ENCODE measurements at regions not wholly inside any gene's neighbourhood (a gene's known extent, or its start where the extent isn't known, plus 50 kb on each side); places are given as distances from the start of the nearest gene placed in this dataset.

DNA sequence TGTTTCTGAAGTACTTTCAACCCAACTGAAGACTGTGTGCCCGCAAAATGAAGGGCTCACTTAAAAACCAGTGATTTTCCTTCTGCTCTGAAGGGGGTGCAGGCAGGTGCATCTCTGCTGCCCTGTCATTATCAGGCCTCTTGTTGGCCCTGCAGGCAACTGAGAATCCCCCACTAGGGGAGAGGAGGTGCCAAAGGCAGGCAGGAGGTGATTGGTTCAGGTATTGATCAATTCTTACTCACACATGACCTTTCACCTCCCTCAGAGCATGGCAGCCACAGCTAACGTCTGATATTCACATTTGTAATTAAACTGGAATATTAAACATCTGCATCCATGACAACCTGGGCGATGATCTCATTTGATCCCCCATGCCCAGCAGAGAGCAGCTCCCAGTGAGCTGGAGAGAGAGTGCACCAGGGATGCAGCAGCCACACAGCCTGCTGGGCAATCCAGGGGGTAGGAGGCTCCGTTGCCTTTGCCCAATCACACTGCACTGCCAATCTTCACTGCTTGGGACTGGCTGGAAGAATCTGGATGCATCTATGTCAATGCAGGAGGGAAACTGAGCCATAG lies 267.9 kb upstream of the TSHZ3 start:
- DNase-seq (no peak), ATAC-seq (no peak)
- intact Hi-C loops (cut with micrococcal nuclease) = no loop called here

GRCh38 chr19:31625056-31625455 lies 275.8 kb upstream of the TSHZ3 start:
- no peak for DNase-seq
- ATAC-seq = no peak
- intact Hi-C loops (cut with micrococcal nuclease) = no loop called here

GRCh38 chr19:31625575-31625974 lies 276.3 kb upstream of the TSHZ3 start:
- intact Hi-C loops (cut with micrococcal nuclease) = no loop called here
- DNase-seq (no peak), ATAC-seq (no peak)

DNA sequence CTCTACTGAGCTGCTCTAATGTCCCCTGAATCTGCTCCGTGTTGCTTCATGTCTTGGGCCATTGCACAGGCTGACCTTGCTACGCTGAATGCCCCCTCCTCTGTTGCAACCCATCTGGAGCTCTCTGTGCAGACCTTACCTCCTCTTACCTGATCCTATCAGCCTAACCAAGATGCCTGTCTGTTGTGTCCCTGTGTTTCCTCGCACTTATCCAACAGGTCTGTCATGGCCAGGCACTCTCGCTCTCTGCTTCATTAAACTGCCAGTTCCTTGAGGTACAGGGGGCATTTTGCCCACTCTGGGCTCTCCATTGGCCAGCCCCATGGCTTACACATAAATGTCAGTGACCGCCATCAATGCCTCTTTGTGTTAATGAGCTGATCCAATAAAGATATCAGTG lies 277.7 kb upstream of the TSHZ3 start:
- DNase-seq (no peak), ATAC-seq (no peak)
- intact Hi-C loops (cut with micrococcal nuclease) = no loop called here

DNA sequence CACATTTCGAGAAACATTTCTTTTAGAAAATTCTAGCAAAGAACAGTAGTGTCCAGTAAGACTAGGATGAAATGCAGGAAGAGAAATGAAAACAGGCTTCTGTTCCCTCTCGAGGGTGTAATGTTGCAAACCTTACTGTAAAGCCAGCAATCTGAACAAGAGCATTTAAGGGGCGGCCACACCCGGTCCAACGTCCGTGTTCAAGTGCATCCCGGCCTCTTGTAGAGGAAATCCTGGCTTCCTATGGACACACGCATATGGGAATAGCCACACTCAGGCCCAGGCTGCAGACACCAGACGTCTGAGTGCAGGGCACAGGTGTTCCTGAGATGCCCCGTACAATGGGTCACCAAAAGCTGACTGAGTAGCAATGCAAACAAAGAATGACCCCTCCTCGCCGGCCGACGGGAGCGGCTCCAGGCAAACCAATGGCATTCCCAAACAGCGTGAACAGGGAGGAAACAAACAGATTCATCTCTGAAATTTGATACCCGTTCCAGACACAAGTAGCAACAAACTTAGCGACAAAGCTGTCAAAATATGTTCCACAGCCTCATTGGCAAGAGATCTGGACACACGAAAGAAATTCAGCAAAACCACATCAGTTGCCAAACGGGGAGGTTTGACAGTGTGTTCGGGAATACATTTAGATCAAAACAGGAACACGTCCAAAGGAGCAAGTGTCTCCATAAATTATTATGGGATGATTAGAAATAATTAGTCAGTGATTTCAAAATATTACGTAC lies 278.6 kb upstream of the TSHZ3 start:
- intact Hi-C loops (cut with micrococcal nuclease) = no loop called here
- ATAC-seq (no peak), DNase-seq (no peak)

DNA sequence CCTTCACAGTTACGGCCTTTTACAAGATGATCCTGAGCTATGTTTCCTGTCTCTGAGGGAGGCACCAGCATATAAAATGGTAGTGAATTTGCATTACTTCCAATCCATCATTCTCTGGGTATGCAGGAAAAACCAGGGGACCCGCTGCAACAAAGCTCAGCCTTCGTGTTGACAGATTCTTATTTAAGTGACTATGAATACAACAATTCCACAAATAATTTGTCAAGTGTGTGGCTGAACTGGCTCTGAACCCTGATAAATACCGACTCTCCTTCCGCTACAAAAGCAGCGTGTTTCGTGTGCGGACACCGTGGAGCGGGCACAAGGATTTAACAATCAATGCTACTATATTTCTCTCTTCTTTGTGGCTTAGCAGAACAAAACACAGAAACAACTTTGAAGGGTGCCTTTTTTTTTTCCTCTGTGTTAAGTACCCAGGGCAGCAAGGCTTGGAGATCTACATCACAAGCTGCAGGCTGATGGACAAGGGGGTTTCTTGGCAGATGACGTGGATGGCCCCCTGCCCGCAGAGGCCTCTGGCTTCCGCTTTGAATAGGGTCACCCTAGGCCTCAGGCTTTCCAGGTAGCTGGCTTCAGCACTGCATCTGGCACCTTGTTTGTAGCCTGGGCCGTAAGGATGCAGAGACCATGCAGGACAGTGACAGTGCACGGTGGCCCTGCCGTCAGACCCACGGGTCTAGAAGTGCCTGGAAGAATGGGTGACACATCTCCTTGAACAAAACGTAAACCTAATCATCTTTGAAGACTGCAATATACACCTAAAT lies 280.5 kb upstream of the TSHZ3 start:
- no peak for DNase-seq
- ATAC-seq = no peak
- intact Hi-C loops (cut with micrococcal nuclease) = no loop called here

GRCh38 chr19:31633014-31633413 lies 283.8 kb upstream of the TSHZ3 start:
- intact Hi-C loops (cut with micrococcal nuclease) = no loop called here
- DNase-seq (no peak), ATAC-seq (no peak)

GRCh38 chr19:31639306-31639705 lies 290.1 kb upstream of the TSHZ3 start:
- intact Hi-C loops (cut with micrococcal nuclease) = no loop called here
- no peak for ATAC-seq
- DNase-seq = no peak

DNA sequence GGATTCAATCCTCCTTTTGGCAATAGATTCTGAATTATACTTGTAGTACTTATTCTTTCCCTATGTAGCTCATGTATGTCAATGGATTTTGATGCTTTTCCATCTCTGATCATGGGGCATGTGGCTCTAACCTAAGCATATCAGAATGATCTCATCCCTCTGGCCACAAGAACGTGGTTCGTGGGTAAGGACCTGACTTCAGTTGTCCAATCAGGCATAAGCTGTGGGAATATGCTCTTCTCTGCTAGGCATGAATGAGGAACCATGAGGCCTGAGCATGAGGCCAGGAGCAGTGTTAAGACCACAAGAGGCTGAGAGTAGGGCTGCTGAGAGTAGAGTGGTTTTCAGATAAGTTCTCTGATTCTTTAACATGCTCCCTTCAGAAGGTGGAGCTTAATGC lies 292.4 kb upstream of the TSHZ3 start:
- ATAC-seq (no peak), DNase-seq (no peak)
- intact Hi-C loops (cut with micrococcal nuclease) = no loop called here

DNA sequence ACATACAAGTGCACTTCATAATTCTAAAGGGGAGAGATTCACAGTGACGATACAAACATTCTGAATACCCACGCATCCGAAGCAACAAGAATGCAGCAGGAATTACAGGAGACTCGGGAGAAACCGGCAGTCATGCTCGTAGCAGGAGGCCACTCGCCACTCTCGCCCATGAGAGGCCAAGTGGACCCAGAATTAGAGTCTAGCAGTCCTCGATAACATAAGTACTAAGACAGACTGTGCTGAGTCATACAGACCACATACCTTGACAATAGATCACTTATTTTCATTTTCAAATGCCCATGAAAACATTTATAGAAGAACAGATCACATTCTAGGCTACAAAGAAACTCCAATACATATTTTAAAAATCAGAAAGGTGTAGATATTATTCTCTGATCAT lies 299.1 kb upstream of the TSHZ3 start:
- no peak for ATAC-seq
- intact Hi-C loops (cut with micrococcal nuclease) = no loop called here
- no peak for DNase-seq

GRCh38 chr19:31656507-31656906 lies 307.3 kb upstream of the TSHZ3 start:
- ATAC-seq = no peak
- no peak for DNase-seq
- intact Hi-C loops (cut with micrococcal nuclease) = no loop called here

GRCh38 chr19:31658993-31659896 lies 310.0 kb upstream of the TSHZ3 start:
- intact Hi-C loops (cut with micrococcal nuclease) = no loop called here
- ATAC-seq = no peak
- no peak for DNase-seq

DNA sequence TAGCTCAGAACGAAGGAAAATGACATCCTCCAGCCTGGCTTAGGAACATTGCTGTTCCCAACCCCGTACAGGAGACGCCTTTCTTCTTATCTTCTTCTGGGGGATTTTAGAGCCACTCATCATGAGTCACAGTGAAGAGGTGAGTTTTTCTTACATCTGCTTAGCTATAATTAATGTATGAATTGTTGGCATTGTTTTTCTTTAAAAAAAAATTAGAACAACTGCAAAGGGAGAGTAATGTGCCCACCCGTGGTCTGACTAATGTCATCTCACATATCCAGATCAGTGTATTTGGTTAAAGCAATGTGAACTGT lies 310.6 kb upstream of the TSHZ3 start:
- DNase-seq = no peak
- no peak for ATAC-seq
- intact Hi-C loops (cut with micrococcal nuclease) = no loop called here

DNA sequence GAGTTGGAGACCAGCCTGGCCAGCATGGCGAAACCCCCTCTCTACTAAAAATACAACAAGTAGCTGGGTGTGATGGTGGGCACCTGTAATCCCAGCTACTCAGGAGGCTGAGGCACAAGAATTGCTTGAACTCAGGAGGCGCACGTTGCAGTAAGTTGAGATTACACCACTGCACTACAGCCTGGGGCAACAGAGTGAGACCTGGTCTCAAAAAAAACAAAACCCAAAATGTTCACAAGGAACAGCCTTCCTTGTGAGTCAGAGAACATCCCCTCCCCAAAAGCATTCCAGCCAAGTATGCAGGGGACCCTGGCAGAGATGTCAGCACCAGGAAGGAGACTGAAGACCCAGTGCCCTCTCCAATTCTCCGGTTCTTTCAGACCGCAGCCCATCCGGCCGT lies 314.9 kb upstream of the TSHZ3 start:
- DNase-seq = no peak
- intact Hi-C loops (cut with micrococcal nuclease) = no loop called here
- ATAC-seq = no peak

GRCh38 chr19:31664997-31665396 lies 315.8 kb upstream of the TSHZ3 start:
- ATAC-seq (no peak), DNase-seq (no peak)
- intact Hi-C loops (cut with micrococcal nuclease) = no loop called here

- DNase-seq (no peak), ATAC-seq (no peak)
- intact Hi-C loops (cut with micrococcal nuclease) = no loop called here
Observed at GRCh38 chr19:31666126-31666525, 316.9 kb upstream of the TSHZ3 start.

DNA sequence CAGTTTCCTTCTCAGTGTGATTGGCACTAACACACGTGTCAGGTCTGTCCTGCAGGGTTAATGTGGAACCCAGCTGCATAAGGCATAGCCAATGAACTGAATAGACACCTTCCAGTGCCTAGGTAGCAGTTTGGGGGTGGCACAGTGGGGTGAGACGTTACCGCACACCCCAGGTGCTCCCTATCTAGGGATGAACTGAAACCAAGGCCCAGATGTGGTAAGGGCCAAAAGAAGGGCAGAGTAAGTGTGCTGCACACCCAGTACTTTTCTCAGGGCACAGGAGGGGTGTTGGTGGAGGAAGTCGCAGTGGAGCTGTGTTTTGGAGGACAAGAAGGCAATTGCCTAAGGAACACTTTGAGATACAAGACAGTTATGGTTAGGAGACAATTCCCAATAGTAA lies 317.9 kb upstream of the TSHZ3 start:
- ATAC-seq (no peak), DNase-seq (no peak)
- intact Hi-C loops (cut with micrococcal nuclease) = no loop called here

GRCh38 chr19:31668921-31669320 lies 319.7 kb upstream of the TSHZ3 start:
- no peak for DNase-seq
- intact Hi-C loops (cut with micrococcal nuclease) = no loop called here
- no peak for ATAC-seq

GRCh38 chr19:31670931-31671330 lies 321.7 kb upstream of the TSHZ3 start:
- intact Hi-C loops (cut with micrococcal nuclease) = no loop called here

More at GRCh38 chr19:31670931-31671330, 321.7 kb upstream of the TSHZ3 start:
- ATAC-seq (no peak), DNase-seq (no peak)
